Hematopoietic multipotent progenitor cell treated with erythropoietin and hydrocortisone succinate and interleukin-3 and kit ligand, for 6 days (in vitro differentiated cells): ENCODE measurements at regions not wholly inside any gene's neighbourhood (a gene's known extent, or its start where the extent isn't known, plus 50 kb on each side); places are given as distances from the start of the nearest gene placed in this dataset.
"Not testable (repeated sequence)": the region's sequence is repeated elsewhere in the genome, so short reads cannot be mapped to it uniquely, and the experiment has no call there.

Source experiments
- DNase-seq: peaks from one replicate; pipeline ENCODE4 v3.0.0-alpha.2; 2015

GRCh38 chr4:127256500-127256899 lies 376.3 kb upstream of the INTU start:
- DNase-seq = no peak

DNA sequence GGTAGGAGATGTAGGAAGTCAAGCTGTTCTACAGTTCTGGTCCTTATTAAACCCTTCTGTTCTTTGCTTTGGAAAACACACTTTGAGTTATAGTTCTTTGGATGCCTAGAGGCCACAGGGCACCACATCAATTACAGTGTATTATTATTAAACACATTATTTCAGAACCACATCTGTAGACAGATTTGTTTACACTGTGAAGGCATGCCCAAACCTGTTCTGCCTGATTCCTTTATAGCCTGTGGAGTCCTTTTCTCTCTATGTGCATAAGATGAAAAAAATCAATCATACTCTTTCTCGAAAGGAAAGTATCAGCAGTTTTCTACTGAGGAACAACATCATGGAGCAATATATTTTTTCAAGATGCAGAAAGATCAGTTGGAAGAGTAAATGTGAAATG lies 371.3 kb upstream of the INTU start:
- no peak for DNase-seq

DNA sequence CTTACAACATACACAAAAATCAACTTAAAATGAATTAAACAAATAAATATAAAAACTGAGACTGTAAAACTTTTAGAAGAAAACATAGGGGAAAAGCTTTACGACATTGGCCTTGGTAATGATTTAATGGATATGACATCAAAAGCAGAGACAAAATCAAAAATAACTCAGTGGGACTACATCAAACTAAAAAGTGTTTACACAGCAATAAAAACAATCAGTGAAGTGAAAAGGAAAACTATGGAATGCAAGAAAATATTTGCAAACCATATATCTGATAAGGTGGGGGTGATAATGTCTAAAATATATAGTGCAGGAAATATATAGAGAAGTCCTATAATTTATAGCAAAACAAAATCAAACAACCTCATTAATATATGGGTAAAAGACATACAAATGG lies 364.4 kb upstream of the INTU start:
- no peak for DNase-seq

DNA sequence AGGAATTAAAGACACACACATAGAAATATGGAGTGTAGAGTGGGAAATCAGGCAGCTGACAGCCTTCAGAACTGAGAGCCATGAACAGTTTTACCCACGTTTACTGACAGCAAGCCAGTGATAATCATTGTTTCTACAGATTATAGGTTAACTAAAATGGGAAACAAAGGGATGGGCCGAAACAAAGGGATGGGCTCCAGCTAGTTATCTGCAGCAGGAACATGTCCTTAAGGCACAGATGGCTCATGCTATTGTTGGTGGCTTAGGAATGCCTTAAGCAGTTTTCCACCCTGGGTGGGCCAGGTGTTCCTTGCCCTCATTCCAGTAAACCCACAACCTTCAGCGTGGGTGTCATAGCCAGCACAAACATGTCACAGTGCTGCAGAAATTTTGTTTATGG lies 355.7 kb upstream of the INTU start:
- not testable (repeated sequence) for DNase-seq

DNA sequence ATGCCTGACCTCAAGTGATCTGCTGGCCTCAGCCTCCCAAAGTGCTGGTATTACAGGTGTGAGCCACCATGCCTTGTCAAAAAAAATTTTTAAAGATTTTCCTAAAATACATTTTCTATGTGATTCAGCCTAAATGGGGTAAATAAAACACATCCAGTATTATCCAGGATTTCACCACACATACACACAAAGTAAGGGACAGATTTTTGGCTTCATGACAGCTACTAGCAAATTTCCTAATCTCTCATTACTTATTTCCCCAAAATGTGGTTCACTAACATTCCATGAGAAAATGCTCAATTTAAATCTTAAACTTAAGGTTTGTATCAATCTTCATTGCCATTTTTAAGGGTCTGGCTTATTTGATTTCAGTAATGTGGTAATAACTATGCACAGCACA lies 348.5 kb upstream of the INTU start:
- DNase-seq = no peak

- no peak for DNase-seq
These were observed 341.4 kb upstream of the INTU start for GRCh38 chr4:127291316-127291715.

DNA sequence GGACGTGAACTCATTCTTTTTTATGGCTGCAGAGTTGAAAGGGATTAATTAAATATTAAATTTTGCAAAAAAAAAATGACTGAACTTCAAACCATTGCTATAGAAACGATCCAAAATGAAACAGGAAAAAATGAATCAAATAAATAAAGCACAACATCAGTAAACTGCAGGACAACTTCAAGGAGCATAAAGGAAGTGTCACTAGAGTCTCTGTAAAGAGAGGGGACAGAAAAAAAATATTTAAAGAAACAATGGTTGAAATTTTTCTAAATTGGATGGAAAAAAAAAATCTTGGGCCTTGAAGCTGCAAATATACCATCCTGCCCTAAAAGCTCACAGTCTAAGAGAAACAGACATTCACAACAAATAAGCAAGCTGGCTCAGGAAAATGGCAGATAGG lies 339.3 kb upstream of the INTU start:
- DNase-seq = no peak

GRCh38 chr4:127304356-127304755 lies 328.4 kb upstream of the INTU start:
- no peak for DNase-seq

- DNase-seq = no peak
These were observed 324.8 kb upstream of the INTU start for GRCh38 chr4:127307996-127308395.

DNA sequence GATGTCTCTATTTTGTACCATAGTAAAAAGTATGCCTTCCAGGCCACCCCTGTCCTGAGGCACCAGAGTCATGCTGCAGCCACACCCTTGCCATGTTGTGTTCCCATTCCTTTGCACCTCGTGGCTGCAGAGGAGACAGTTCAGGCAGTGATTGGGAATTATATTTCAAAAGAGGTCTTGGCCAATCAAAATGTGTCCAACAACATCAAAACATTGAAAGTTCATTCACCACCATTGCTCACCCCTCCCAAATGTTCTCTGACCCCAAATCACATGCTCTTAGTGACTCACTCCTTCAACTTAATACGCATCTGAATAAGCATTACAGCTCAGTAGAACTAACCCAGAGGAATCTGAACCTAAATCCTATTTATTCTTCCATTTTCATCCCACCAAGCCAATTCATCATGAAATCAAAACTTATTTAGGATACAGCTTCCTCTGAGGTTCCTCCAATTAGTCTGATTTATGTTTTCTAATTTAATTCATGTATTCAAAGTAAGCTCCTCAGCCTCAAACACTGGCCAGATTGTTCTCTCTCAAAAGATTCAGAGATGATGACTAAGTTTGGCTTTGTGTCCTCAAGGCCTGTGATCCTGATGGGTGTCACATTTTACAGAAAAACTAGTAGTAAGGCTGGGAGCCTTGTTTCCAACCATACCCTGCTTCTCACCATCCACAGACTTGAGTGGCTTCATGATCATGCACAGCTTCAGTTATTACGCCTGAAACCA lies 323.2 kb upstream of the INTU start:
- DNase-seq = no peak

- no peak for DNase-seq
These were observed 321.4 kb upstream of the INTU start for GRCh38 chr4:127311371-127311770.

GRCh38 chr4:127311924-127312323 lies 320.8 kb upstream of the INTU start:
- no peak for DNase-seq

- no peak for DNase-seq
These were observed 319.0 kb upstream of the INTU start for GRCh38 chr4:127313767-127314166.

- no peak for DNase-seq
These were observed 305.3 kb upstream of the INTU start for GRCh38 chr4:127327491-127327890.

DNA sequence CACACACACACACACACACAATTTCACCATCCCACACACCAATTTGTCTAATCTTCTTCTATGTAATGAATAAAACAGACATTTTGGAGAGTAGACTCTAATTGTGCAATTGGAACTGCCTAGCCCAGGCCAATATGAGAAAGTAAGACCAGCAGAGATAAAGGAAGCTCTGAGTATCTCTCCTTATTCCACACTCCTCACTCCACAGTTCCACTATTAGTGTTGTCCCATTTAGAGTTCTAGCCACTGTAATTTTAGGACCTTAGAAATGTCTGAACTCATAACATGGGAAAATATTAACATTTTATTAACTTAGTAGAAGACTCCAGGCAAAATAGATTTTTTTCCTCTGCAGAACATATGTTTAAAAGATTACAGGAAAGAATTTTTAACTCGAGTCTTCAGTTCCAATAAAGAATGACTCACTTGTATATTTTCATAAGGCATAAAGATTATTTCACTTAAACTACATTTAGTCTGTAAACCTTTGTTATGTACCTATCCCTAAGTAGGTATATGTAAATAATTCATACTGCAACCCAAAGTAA lies 297.6 kb upstream of the INTU start:
- no peak for DNase-seq

GRCh38 chr4:127335732-127336131 lies 297.0 kb upstream of the INTU start:
- no peak for DNase-seq

DNA sequence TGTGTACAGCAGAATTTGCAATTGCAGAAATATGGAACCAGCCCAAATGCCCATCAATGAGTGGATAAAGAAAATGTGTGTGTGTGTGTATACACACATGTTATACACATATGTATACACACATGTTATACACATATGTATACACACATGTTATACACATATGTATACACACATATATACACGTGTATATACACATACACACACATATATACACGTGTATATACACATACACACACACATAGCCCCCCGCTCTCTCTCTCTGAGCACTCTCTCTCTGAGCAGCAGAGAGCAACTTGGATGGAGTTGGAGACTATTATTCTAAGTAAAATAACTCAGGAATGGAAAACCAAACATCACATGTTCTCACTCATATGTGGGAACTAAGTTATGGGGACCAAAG lies 289.6 kb upstream of the INTU start:
- not testable (repeated sequence) for DNase-seq

- DNase-seq = no peak
These were observed 288.7 kb upstream of the INTU start for GRCh38 chr4:127344071-127344470.

DNA sequence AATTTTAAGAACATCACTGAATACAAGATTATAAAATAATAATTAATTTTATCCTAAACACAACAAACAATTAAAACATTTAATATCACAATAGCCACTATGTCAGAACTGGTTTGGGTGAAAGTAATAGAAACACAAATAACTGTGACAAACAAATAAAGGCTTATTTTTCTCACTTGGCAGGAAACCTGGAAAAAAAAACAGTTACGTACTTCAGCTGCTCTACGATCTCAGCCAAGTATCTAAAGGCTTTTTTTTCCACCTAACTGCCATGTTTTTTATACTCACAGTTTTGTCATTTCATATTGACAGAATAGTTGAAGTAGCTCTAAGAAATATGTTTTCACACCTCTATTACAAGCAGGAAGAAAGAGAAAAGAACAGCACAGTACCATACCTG lies 284.8 kb upstream of the INTU start:
- DNase-seq = no peak

- no peak for DNase-seq
These were observed 280.3 kb upstream of the INTU start for GRCh38 chr4:127352220-127353113.

GRCh38 chr4:127355743-127356142 lies 277.0 kb upstream of the INTU start:
- no peak for DNase-seq

GRCh38 chr4:127357765-127358164 lies 275.0 kb upstream of the INTU start:
- DNase-seq = no peak

GRCh38 chr4:127362686-127363085 lies 270.1 kb upstream of the INTU start:
- no peak for DNase-seq

DNA sequence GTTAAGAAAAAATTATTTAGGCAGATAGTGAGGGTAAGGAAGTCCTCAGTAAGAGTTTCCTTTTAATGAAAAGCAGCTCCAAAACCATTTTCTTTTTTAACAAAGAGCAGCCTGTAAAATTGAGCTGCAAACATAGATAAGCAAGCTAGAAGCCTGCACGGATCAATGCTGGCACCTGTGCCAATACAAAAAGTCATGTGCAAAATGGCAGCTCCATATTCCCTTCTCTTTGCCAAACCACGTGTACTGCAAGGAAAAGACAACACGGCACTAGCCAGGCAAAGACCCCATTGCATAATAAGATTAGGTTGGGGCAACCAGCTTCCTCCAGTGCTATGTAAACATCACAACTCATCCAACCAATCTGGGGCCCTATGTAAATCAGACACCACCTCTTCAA lies 268.4 kb upstream of the INTU start:
- no peak for DNase-seq
